ENCODE measurements at regions not wholly inside any gene's neighbourhood (a gene's known extent, or its start where the extent isn't known, plus 50 kb on each side); places are given as distances from the start of the nearest gene placed in this dataset.

GRCh38 chr12:76708296-76708695 lies 55.6 kb upstream of the ZDHHC17 start:
- DNase-seq: peak; percentile 76

GRCh38 chr12:76711241-76711640 lies 52.7 kb upstream of the ZDHHC17 start:
- DNase-seq: no peak

GRCh38 chr12:76713130-76713529 lies 50.8 kb upstream of the ZDHHC17 start:
- DNase-seq: peak; percentile 17

- peak; percentile 93 for DNase-seq
These were observed 49.9 kb upstream of the ZDHHC17 start for GRCh38 chr12:76713986-76714385.

Data from NCI-H82 (cell line).